ENCODE measurements at regions not wholly inside any gene's neighbourhood (a gene's known extent, or its start where the extent isn't known, plus 50 kb on each side); places are given as distances from the start of the nearest gene placed in this dataset.
"Not testable (repeated sequence)": the region's sequence is repeated elsewhere in the genome, so short reads cannot be mapped to it uniquely, and the experiment has no call there.

DNA sequence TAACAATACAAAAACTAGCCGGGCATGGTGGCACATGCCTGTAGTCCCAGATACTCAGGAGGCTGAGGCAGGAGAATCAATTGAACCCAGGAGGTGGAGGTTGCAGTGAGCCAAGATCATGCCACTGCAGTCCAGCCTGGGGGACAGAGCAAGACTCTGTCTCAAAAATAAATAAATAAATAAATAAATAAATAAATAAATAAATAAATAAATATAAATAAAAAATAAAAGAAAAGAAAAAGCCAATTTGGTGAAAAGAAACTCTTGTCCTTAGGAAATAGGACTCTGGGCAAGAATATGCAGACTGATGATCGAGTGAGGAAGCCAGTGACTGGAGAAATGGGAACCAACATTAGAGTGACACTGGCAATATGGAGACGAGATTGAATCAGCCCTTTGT is 171.9 kb upstream of the DCC start:
- not testable (repeated sequence) for DNase-seq (ENCODE audit: low read depth in 2 of 2)

GRCh38 chr18:52174220-52174619 is 165.8 kb upstream of the DCC start:
- DNase-seq (ENCODE audit: low read depth in 2 of 2), result no peak

- no peak for DNase-seq (ENCODE audit: low read depth in 2 of 2)
Measured at GRCh38 chr18:52175406-52175805, 164.6 kb upstream of the DCC start.

- DNase-seq (ENCODE audit: low read depth in 2 of 2), result no peak
Measured at GRCh38 chr18:52183107-52183506, 156.9 kb upstream of the DCC start.

DNA sequence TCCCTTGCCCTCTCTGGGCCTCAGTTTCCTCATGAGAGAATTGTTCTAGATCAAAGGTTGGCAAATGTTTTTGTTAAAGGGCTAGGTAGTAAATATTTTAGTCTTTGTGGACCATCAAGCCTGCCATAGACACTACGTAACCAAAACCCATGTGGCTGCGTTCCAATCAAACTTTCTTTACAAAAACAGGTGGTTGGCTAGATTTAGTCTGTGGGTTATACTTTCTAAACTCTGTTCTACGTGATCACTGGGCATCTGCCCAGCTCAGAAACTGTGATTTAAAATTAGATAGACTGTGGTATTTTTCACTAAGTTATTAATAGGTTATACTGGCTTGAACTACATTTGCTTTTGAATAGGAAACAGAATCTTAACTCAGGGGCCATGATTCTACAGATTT is 149.8 kb upstream of the DCC start:
- DNase-seq (ENCODE audit: low read depth in 2 of 2), result no peak

GRCh38 chr18:52190631-52191030 is 149.4 kb upstream of the DCC start:
- DNase-seq (ENCODE audit: low read depth in 2 of 2), result no peak

- no peak for DNase-seq (ENCODE audit: low read depth in 2 of 2)
Measured at GRCh38 chr18:52200406-52200805, 139.6 kb upstream of the DCC start.

DNA sequence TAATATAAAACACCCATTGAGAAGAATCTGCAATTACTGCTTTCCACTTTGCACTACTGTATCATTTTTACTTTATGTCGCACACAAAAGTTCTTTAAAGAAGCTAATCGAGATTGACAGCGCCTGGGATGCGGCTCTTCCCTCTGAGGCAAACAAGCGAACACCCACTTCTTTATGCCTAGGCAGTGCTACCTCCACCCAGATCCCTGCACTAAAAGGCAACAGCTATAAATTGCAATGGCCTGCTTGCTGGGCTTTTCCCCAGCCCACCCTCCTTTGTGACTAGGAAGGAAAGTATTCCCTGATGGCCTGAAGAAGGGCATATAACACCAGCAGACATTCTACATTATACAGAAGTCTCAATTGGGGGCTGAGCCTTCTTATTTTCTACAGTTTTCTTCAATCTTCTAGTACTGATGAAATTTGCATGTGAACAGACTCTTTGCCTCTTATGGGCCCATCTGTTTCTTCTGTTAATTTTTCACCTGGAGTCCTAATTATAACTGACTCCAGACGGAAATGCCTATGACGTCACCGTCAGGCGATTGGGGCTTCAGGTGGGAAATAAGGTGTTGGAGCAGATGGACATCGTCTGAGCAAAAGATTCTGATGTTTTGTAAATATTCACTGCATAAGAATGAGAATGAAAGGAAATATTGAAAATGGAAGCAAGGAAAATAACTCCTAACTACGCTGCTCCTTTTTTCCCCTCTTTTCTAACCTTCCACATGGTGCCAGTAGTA is 138.9 kb upstream of the DCC start:
- DNase-seq (ENCODE audit: low read depth in 2 of 2), result no peak

GRCh38 chr18:52208646-52209045 is 131.4 kb upstream of the DCC start:
- no peak for DNase-seq (ENCODE audit: low read depth in 2 of 2)

DNA sequence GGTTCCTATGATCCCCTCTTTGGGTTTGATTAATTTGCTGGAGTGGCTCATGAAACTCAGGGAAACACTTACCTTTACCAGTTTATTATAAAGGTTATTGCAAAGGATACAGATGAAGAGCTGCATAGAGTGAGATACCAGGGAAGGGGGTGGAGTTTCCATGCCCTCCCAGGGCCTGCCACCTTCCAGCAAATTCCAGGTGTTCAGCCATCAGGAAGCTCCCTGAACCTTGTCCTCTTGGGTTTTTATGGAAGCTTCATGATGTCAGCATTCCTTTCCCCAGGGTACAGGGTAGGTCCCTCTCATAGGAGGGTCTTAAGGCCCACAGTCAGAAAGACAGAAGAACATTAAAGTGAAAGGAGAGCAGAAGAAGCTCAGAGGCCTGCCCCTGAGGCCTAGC is 123.9 kb upstream of the DCC start:
- no peak for DNase-seq (ENCODE audit: low read depth in 2 of 2)

GRCh38 chr18:52216666-52217065 is 123.3 kb upstream of the DCC start:
- no peak for DNase-seq (ENCODE audit: low read depth in 2 of 2)

- no peak for DNase-seq (ENCODE audit: low read depth in 2 of 2)
Measured at GRCh38 chr18:52219102-52219501, 120.9 kb upstream of the DCC start.

DNA sequence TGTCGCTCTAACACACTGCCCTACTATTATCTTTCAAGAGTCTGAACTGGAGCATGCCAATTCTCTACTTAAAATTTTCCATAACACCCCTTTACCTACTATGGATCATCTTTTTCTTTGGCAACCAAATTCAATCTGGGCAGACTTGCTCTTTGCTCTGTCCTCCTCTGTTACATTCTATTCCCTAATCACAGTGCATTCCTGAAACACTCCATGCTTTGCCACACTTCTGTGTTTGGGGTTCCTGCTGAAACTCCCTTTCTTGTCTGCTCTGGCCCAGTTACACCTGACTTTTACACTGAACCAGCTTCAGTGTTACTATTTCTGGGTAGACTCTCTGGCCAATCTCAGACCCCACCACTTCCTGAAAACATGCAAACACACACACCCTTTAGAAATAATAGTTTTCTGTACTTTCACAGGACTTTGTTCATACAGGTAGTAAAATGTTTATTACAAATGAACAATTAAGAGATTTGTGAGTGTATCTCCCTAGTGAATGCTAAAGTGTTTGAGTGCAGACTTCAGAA is 119.9 kb upstream of the DCC start:
- DNase-seq (ENCODE audit: low read depth in 2 of 2), result no peak

- DNase-seq (ENCODE audit: low read depth in 2 of 2), result no peak
Measured at GRCh38 chr18:52222211-52222610, 117.8 kb upstream of the DCC start.

DNA sequence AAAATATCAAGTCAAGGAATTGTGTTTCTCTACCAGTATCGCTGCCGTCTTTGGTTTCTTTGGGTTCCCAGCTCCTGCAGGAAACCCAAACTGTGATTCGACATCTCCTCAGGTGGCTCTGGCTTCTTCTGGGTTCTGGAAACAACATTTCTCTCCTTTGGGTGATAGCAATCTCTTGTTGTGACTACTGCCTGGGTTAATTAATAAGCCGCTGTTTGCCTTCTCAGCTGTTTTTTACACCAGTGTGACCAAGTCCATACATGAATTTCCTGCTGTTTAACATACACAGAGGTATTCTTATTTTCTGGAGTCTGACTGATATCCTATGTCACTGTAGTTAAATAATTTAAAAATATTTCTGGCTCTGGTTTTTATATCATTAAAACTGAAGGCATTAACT is 112.5 kb upstream of the DCC start:
- DNase-seq (ENCODE audit: low read depth in 2 of 2), result no peak

DNA sequence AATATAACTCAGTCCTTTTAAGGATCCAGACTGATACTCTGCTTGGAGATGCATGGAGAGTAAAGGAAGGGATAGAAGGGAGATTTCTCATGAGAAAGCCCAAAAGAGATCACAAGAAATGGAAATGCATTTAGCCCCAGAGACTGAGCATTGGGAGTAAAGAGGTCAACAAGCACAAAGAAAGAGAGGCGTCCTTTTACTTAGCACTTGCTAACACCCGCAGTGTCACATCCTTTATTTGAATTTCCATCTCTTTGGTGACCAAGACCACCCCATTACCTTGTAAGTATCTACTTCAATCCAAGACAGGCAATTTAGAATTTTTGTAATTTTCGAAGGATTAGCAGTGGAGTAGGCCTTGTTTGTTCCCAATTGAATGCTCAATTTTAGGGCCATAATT is 111.8 kb upstream of the DCC start:
- DNase-seq (ENCODE audit: low read depth in 2 of 2), result no peak

GRCh38 chr18:52236131-52236530 is 103.9 kb upstream of the DCC start:
- no peak for DNase-seq (ENCODE audit: low read depth in 2 of 2)

GRCh38 chr18:52237551-52237950 is 102.4 kb upstream of the DCC start:
- no peak for DNase-seq (ENCODE audit: low read depth in 2 of 2)

DNA sequence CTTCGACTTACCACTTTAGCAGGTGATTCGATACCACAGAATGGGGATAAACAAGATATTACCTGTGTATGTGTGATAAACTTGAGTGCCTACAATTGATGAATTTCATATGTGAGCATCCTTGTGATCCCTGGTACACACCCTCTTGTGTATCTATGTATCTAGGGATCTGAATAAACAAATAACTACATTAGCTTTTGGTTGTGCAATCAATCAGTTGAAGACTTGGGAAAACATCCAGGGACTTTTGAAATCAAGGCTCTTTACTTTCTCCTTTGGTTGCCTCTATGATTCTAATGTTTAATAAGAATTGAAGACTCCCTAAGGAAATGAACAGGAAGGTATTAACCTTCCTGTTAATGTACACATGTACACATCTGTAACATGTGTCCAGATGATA is 97.3 kb upstream of the DCC start:
- DNase-seq (ENCODE audit: low read depth in 2 of 2), result no peak

DNA sequence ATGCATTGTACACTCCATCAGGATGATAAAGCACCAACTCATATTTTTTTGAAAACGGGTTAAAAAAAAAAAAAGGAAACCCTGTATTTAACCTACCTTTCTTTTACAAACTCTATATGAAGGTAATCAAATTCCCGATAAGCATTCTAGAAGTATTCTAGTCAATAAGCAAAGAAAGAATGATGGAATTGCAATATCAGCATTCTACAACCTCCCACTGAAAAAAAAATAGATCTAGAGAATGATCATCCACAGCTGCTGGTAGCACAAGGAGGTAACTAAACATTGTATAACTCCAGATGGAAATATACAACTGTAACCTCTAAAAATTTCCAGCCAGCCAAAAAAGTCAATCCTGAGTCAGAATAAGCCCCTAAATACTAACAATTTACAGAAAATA is 95.3 kb upstream of the DCC start:
- no peak for DNase-seq (ENCODE audit: low read depth in 2 of 2)

DNA sequence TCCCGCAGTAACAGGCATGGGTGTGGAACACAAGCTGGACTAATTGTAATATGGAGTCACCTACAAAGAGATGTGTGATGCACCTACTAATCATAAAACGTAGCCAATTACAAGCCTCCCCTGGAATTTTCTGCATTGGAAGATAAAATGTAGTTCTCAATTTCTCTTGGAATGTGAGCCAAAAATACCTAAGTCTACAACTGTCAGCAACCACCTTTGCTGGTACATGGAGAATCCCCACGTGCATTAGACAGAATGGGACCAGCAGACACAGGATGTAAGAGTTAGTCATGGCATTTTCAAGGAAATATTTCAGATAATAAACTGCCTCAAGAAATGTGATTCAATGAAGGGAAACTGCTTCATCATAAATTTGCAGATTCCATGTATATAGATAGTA is 85.6 kb upstream of the DCC start:
- no peak for DNase-seq (ENCODE audit: low read depth in 2 of 2)

GRCh38 chr18:52257417-52257816 is 82.6 kb upstream of the DCC start:
- DNase-seq (ENCODE audit: low read depth in 2 of 2), result not testable (repeated sequence)

DNA sequence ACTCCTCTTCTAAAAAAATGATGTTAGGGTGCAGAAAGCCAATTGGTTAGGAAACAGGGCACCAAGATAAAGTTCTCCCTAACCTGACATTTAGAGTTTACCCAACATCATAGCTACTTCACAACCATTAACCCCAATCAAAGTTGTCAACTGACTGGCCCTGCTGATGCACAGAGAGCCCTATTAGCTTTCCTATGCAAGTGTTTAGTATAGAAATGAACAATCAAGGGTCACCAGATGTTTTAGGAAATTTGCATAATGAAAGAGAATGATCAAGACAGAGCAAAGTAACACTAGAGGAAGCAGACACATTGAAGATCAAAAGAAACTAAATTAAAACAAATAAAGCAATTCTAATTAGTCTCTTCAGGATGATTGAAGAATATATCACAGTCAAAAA is 64.2 kb upstream of the DCC start:
- no peak for DNase-seq (ENCODE audit: low read depth in 2 of 2)

DNA sequence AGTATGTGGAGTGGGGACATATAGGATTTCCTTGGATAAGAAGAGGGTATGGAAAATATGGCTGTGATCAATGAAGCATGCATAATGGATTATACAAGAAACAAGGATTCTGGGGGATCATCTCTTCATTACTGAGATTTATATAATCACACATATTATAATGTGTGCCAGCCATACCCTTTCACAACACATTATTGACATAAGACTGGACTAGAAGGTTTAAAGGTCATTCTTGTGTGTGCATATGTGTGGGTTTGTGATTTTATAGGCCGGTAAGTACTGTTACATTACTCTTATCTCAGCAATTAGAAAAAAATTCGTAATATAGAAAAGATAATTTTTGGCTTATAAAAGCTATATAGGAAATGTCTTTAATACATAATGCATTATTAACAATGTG is 62.2 kb upstream of the DCC start:
- no peak for DNase-seq (ENCODE audit: low read depth in 2 of 2)

Measured in lung microvascular endothelial cell (primary cell).